Left lung (tissue), 4 donors: ENCODE measurements at regions not wholly inside any gene's neighbourhood (a gene's known extent, or its start where the extent isn't known, plus 50 kb on each side); places are given as distances from the start of the nearest gene placed in this dataset.
A peak's percentile ranks its signal among the peaks of the same experiment; 100 is the strongest.

Experiments used
- ATAC-seq: fragments of 200-7000 bp; cut with Tn5 transposase; one replicate; pipeline ENCODE4 v1.9.1; 2020; ENCODE audit warnings: moderate library complexity
- DNase-seq, 4 donors: peaks; one replicate each; pipeline ENCODE4 v3.0.0-alpha.2; 2013 to 2020
- H3K27ac ChIP-seq, 2 donors: fragments of 200-600 bp; sonication (generic) in 1 of 2; one replicate each; pipeline versions ENCODE4 v1.5.0 to v1.8.0; 2020 to 2021
- H3K27me3 ChIP-seq, 2 donors: fragments of 200-600 bp; sonication (generic) in 1 of 2; one replicate each; pipeline versions ENCODE4 v1.5.0 to v1.8.0; 2020 to 2021
- H3K36me3 ChIP-seq, 2 donors: fragments of 200-600 bp; sonication (generic) in 1 of 2; one replicate each; pipeline versions ENCODE4 v1.5.0 to v1.8.0; 2020 to 2021
- H3K4me1 ChIP-seq, 2 donors: fragments of 200-600 bp; one replicate each; pipeline ENCODE4 v1.8.0; 2021
- H3K4me3 ChIP-seq, 2 donors: fragments of 200-600 bp; sonication (generic) in 1 of 2; one replicate each; pipeline versions ENCODE4 v1.5.0 to v1.8.0; 2020 to 2021; ENCODE audit warnings: mild to moderate bottlenecking in 1 of 2
- H3K9me3 ChIP-seq, 2 donors: fragments of 200-600 bp; sonication (generic) in 1 of 2; one replicate each; pipeline versions ENCODE4 v1.5.0 to v1.8.0; 2020 to 2021
- CTCF ChIP-seq, 2 donors: fragments of 200-600 bp; sonication (generic) in 1 of 2; IDR thresholded peaks; one replicate each; pipeline versions ENCODE4 v1.5.0 to v1.8.0; 2021; ENCODE audit warnings: antibody characterized with exemption in 2 of 2
- intact Hi-C, 2 donors: fragments of 100-400 bp; cut with DNase I; formaldehyde crosslinking; loops; one replicate each; pipeline versions ENCODE4 v1.11.2 to v1.14.2; 2022
- donor health status: DM: no; HTN: yes; CAD: no.
- donor health status: DM: no; HTN: no; CAD: no.

GRCh38 chrX:8323356-8323755, 141.3 kb upstream of the VCX3B start:
- Histone ChIP-seq H3K4me1 (no peaks in the 10 kb centered on the region), H3K4me3 (no peak overlapping the region), H3K27me3 (no peaks in the 10 kb centered on the region), H3K27ac (no peak overlapping the region), H3K36me3 (no peaks in the 10 kb centered on the region), H3K9me3 (peaks cover 0 to 4% of the 10 kb centered on the region in 2 donors)
- DNase-seq = no peak
- TF ChIP-seq CTCF (IDR thresholded peaks at IDR 0.05) = no peak
- intact Hi-C loops = no loop called here
- peak; percentile 29 for ATAC-seq

GRCh38 chrX:8341814-8342590, 122.6 kb upstream of the VCX3B start:
- DNase-seq (no peak), ATAC-seq (peak; percentile 16)
- Histone ChIP-seq H3K9me3 (no peaks in the 10 kb centered on the region), H3K27me3 (no peaks in the 10 kb centered on the region), H3K36me3 (no peaks in the 10 kb centered on the region), H3K27ac (no peak overlapping the region), H3K4me1 (no peaks in the 10 kb centered on the region), H3K4me3 (no peak overlapping the region)
- TF ChIP-seq CTCF (IDR thresholded peaks at IDR 0.05) = no peak
- intact Hi-C loops = no loop called here

- no peak overlapping the region for H3K4me3 ChIP-seq
- DNase-seq (no peak), ATAC-seq (no peak)
- intact Hi-C loops = no loop called here
- no peaks in the 10 kb centered on the region for H3K9me3 ChIP-seq
- TF ChIP-seq CTCF (IDR thresholded peaks at IDR 0.05) = no peak
- H3K36me3 ChIP-seq = no peaks in the 10 kb centered on the region
- no peak overlapping the region for H3K27ac ChIP-seq
- no peaks in the 10 kb centered on the region for H3K4me1 ChIP-seq
- no peaks in the 10 kb centered on the region for H3K27me3 ChIP-seq
These were observed 119.2 kb upstream of the VCX3B start for GRCh38 chrX:8345473-8345872.

- Histone ChIP-seq H3K4me3 (no peak overlapping the region), H3K27ac (no peak overlapping the region), H3K36me3 (no peaks in the 10 kb centered on the region), H3K9me3 (no peaks in the 10 kb centered on the region), H3K4me1 (no peaks in the 10 kb centered on the region), H3K27me3 (no peaks in the 10 kb centered on the region)
- DNase-seq = no peak
- intact Hi-C loops = no loop called here
- no peak for ATAC-seq
- TF ChIP-seq CTCF (IDR thresholded peaks at IDR 0.05) = no peak
These were observed 118.6 kb upstream of the VCX3B start for GRCh38 chrX:8346060-8346459.

GRCh38 chrX:8346892-8347291, 117.7 kb upstream of the VCX3B start:
- H3K27ac ChIP-seq = no peak overlapping the region
- no peaks in the 10 kb centered on the region for H3K27me3 ChIP-seq
- no peaks in the 10 kb centered on the region for H3K36me3 ChIP-seq
- no peak for TF ChIP-seq CTCF (IDR thresholded peaks at IDR 0.05)
- no peak overlapping the region for H3K4me3 ChIP-seq
- intact Hi-C loops = no loop called here
- DNase-seq (no peak), ATAC-seq (no peak)
- H3K9me3 ChIP-seq = no peaks in the 10 kb centered on the region
- H3K4me1 ChIP-seq = no peaks in the 10 kb centered on the region
